OCI-LY1 (cell line): ENCODE measurements at regions not wholly inside any gene's neighbourhood (a gene's known extent, or its start where the extent isn't known, plus 50 kb on each side); places are given as distances from the start of the nearest gene placed in this dataset.

ENCODE experiments used
- EZH2 ChIP-seq: fragments of 200-600 bp; sonication (generic), shearing (Covaris generic); IDR thresholded peaks from 2 replicates; pipeline ENCODE4 v1.8.0; 2017; ENCODE audit warnings: borderline replicate concordance, mixed run types, mild to moderate bottlenecking, antibody characterized with exemption, low read length, moderate library complexity, mixed read lengths
- TF ChIP-seq, protein P1 (sequence below): fragments of 200-600 bp; sonication (generic), shearing (Covaris generic); IDR thresholded peaks from 2 replicates; pipeline ENCODE4 v1.5.1; 2017; ENCODE audit warnings: mild to moderate bottlenecking, antibody characterized with exemption, low read length, moderate library complexity, mixed read lengths

DNA sequence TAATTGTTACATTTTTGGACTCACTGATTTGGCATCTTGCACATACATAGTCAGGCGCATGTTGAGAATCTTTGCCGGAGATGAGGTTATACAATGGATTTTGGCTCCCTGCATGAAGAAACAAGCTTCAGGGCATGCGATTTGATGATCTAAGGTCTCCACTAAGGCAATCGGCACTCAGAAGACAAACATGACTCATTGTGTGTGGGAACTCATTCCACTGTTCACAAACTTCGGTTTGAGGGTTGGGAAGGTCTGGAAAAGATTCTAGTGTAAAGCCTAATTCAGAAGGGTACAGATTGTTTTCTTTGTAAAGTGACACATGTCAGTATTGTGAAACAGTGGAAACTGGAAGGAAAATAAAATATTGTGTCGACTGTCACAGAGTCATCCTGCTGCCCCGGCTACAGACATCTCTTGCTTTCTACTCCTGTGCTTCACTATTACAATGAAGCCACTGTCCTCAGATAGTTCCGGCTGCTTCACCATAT lies 192.6 kb upstream of the HMGA2 start:
- TF ChIP-seq, protein P1, sequence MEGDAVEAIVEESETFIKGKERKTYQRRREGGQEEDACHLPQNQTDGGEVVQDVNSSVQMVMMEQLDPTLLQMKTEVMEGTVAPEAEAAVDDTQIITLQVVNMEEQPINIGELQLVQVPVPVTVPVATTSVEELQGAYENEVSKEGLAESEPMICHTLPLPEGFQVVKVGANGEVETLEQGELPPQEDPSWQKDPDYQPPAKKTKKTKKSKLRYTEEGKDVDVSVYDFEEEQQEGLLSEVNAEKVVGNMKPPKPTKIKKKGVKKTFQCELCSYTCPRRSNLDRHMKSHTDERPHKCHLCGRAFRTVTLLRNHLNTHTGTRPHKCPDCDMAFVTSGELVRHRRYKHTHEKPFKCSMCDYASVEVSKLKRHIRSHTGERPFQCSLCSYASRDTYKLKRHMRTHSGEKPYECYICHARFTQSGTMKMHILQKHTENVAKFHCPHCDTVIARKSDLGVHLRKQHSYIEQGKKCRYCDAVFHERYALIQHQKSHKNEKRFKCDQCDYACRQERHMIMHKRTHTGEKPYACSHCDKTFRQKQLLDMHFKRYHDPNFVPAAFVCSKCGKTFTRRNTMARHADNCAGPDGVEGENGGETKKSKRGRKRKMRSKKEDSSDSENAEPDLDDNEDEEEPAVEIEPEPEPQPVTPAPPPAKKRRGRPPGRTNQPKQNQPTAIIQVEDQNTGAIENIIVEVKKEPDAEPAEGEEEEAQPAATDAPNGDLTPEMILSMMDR = no peak
- no peak for TF ChIP-seq EZH2
